ENCODE measurements at regions not wholly inside any gene's neighbourhood (a gene's known extent, or its start where the extent isn't known, plus 50 kb on each side); places are given as distances from the start of the nearest gene placed in this dataset.
"Not testable (repeated sequence)": the region's sequence is repeated elsewhere in the genome, so short reads cannot be mapped to it uniquely, and the experiment has no call there.

DNA sequence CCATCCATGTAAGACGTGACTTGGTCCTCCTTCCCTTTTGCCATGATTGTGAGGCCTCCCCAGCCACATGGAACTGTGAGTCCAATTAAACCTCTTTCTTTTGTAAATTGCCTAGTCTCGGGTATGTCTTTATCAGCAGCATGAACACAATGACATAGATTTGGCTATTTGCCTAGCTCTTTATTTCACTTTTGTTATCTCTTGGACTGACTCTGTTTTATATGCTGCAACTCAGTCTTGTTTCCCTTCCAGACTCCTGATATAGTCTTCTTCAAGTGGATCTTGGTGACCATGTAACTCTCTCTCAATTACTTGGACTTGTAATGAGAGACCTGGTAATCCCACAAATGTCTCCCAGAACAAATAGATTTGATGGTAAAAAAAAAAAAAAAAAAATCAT, 627.6 kb downstream of the CCDC85A start:
- FAIRE-seq, result no peak

DNA sequence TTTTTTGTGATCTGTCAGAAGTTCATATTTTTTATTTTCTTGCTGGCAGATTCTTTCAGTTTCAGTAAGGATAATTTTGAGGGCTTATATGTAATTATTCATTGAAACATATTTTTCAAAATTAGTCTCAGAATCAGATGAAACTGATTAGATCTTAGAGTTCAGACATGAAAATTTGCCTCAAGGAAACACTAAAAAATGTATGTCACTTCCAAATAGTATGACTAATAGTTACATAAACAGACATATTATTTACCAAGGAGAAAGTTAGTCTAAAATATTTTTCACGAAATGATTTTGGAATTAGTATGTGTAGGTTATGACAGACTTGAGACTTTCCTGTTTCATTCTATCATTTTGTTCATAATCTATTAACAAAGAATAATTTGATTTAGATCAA, 628.6 kb downstream of the CCDC85A start:
- no peak for FAIRE-seq

- no peak for FAIRE-seq
Measured at GRCh38 chr2:56813490-56813889, 629.7 kb downstream of the CCDC85A start.

DNA sequence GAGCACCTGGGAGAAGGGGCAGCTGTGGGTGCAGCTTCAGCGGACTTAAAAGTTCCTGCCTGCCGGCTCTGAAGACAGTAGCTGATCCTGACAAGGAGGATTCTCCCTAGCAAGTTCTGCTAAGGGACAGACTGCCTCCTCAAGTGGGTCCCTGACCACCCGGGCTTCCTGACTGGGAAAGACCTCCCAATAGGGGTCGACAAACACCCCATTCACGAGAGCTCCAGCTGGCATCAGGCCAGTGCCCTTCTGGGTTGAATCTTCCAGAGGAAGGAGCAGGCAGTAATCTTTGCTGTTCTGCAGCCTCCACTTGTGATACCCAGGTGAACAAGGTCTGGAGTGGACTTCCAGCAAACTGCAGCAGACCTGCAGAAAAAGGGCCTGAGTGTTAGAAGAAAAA, 632.9 kb downstream of the CCDC85A start:
- no peak for FAIRE-seq

- FAIRE-seq, result no peak
Measured at GRCh38 chr2:56831780-56832179, 648.0 kb downstream of the CCDC85A start.

DNA sequence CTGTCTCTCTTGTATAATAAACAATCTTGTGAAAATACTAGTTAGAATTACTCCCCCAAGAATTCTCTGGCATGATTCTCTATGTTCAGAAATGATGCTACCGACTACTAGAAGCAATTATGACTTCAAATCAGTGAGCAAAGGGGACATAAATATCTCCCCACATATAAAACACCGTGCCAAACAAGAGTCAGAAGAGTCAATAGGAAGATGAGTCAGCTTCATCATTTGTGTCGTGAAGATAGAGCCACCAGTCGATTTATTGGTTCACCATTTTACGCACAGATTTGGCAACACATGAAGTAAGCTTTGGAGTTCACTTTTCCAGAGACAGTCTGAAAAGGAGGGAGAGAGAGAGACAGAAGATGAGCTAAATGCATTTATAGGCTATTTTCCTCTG, 650.9 kb downstream of the CCDC85A start:
- FAIRE-seq, result no peak

- not testable (repeated sequence) for FAIRE-seq
Measured at GRCh38 chr2:56840009-56840408, 656.2 kb downstream of the CCDC85A start.

DNA sequence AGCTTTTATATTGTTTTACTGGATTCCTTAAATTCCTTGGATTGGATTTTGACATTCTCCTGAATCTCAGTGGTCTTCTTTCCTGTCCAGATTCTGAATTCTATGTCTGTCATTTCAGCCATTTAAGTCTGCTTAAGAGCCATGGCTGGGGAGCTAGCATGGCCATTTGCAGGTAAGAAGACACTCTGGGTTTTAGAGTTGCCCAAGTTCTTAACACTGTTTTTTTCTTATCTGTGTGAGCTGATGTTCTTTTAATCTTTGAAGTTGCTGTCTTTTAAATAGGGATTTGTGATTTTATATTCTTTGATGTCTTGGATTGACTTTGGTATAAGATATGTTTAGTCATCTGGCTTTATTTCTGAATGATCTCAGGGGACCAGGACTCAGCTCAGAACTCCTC, 677.2 kb downstream of the CCDC85A start:
- FAIRE-seq, result no peak

DNA sequence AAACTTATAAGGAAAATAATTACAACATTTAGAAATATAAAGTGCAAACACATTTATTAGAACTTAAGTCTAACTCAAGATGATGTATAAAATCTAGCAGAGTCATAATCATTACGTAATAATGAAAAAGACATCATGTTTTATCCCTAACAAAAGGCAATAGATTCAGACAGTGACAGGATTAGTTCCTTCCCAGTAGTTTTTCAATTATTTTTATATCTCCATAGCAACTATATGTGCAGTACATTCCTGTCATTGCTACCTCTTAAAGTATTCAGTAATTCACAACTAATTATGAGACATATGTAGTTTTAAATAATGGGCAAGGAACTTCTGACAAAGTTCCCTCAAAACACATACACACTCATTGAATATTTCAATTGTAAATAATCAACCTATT, 687.9 kb downstream of the CCDC85A start:
- FAIRE-seq, result no peak

- FAIRE-seq, result no peak
Measured at GRCh38 chr2:56874717-56875116, 690.9 kb downstream of the CCDC85A start.

GRCh38 chr2:56889738-56890137, 705.9 kb downstream of the CCDC85A start:
- no peak for FAIRE-seq

DNA sequence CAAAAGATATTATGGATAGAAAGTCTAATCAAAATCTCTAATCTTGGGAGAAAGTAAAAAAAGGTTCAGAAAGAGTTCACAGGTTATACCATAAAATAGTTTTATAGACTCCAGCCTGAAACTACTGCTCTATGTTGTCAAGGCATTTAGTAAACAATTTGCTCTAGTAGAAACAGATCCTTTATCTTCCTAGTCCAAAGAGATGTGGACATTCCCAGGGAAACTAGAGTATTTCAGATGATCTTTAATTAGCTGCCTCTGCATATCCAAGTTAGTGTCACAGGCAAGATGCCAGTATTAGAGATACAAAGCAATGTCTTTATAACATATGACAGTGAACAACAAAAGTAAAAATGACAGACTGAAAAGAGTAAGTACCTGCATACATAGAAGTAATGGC, 708.6 kb downstream of the CCDC85A start:
- FAIRE-seq, result no peak

- no peak for FAIRE-seq
Measured at GRCh38 chr2:56898986-56899385, 715.2 kb downstream of the CCDC85A start.

DNA sequence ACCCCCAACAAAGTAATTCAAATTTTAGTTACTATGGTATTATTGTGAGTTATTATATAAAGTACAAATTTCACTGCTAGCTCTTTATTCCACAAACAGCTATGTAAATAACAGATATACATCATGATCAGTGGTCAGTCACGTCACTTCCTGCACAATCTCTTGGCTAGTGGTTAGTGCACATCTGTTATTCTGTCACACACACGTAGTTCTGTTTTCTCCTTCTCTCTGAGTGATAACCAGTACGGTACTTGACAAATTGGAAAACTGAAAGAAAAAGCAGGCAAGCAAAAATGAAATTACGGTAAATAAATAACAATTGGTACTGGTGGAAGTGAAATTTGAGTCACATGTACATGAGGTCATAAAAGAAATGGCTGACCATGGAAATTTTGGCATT, 728.7 kb downstream of the CCDC85A start:
- FAIRE-seq, result no peak

- no peak for FAIRE-seq
Measured at GRCh38 chr2:56918790-56919189, 735.0 kb downstream of the CCDC85A start.

DNA sequence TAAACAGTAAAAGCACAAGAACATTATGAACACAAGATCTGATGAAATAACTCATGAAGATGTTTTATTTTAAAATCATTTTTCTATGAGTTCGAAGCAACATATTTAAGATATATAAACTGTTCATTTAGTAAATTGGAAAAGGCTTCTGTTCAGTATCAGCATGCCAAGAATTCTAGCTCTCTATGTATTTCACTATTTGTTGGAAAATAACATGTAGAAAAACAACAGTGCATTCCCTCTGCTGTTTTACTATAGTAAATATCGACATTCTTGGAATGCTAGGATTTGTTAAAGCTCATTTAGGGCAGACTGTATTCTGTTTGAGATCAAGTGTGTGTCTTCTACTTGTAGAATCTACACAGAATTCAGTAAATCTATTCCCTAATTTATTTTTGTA, 750.2 kb downstream of the CCDC85A start:
- no peak for FAIRE-seq

- FAIRE-seq, result no peak
Measured at GRCh38 chr2:56934866-56935265, 751.1 kb downstream of the CCDC85A start.

DNA sequence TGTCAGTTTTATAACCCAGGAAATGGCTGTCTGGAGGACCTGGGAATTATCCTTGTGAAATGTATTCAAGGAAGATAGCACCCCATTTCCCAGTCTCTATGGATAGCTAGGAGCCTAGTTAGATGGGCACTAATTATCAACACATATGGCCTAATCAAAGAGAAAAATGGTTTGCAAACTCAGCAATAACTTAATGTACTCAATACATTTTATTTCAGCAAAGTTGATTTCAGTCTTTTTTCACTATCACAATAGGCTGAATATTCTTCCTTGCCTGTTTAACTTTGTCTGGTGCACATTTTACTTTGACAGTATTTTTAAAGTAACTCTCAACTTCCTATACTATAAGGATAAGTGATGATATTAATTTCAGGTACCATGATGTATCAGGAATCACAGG, 756.3 kb downstream of the CCDC85A start:
- no peak for FAIRE-seq

- no peak for FAIRE-seq
Measured at GRCh38 chr2:56952871-56953270, 769.1 kb downstream of the CCDC85A start.

DNA sequence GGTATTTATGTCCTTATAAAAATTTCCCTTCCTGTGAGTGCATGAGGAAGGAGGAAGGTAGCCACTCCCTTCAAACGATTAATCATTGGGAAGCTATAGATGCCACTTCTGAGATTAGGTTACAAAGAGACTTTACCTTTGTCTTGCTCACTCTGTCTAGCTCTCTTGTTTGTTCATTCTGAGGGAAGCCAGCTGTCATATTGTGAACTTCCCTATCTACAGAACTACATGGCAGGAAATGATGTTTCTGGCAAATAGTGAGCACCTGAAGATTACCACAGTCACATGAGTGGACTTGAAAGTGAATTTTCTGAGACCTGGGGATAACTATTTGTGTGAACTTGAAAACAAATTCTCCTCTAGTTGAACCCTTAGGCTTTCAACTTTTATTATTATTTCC, 776.8 kb downstream of the CCDC85A start:
- no peak for FAIRE-seq

- no peak for FAIRE-seq
Measured at GRCh38 chr2:56962673-56963072, 778.9 kb downstream of the CCDC85A start.

- FAIRE-seq, result no peak
Measured at GRCh38 chr2:56969513-56969912, 785.7 kb downstream of the CCDC85A start.

DNA sequence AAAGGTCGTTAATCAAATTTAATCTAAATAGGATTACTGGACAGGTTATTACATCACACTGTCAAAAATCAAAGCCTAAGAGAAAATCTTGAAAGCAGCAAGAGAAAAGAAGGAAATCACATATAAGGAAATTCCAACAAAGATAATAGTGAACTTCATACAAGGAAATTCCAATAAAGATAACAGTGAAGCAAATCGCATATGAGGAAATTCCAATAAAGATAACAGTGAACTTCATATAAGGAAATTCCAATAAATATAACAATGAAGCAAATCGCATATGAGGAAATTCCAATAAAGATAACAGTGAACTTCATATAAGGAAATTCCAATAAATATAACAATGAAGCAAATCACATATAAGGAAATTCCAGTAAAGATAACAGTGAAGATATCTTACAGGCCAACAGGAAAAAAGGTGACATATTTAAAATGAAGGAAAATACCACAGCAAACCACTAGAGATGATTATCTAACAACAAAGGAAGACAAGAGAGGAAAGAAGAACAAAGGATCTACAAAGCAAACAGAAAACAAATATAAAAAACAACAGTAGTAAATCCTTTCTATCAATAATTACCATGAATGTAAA, 787.7 kb downstream of the CCDC85A start:
- peak; percentile 11 for FAIRE-seq

DNA sequence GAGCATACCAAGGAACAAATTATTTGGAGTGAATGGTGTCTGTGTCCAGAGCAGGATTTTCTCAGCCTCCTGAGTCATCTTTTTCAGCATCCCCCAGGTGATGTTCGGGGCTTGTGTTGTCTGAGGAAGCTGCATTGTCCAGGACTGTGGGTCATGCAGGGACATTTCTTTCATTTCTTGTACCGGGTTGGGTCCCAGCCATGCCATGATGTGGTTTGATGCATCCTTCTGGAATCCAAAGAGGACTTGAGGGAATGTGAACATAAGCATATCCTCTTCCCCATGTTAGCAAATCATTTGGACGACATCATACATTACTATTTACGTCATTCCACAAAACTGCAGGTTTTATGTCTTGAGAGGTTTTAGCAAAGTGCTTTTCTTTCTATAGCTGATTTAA, 797.8 kb downstream of the CCDC85A start:
- FAIRE-seq, result no peak

- no peak for FAIRE-seq
Measured at GRCh38 chr2:56985609-56986008, 801.8 kb downstream of the CCDC85A start.

GRCh38 chr2:57022496-57022895, 838.7 kb downstream of the CCDC85A start:
- no peak for FAIRE-seq

All from TTC549 (cell line).